ENCODE measurements at regions not wholly inside any gene's neighbourhood (a gene's known extent, or its start where the extent isn't known, plus 50 kb on each side); places are given as distances from the start of the nearest gene placed in this dataset.

- TF ChIP-seq EZH2phosphoT487 (IDR thresholded peaks at IDR 0.05) (no peak), EZH2 (IDR thresholded peaks at IDR 0.05) (no peak)
- TF ChIP-seq, protein P1, sequence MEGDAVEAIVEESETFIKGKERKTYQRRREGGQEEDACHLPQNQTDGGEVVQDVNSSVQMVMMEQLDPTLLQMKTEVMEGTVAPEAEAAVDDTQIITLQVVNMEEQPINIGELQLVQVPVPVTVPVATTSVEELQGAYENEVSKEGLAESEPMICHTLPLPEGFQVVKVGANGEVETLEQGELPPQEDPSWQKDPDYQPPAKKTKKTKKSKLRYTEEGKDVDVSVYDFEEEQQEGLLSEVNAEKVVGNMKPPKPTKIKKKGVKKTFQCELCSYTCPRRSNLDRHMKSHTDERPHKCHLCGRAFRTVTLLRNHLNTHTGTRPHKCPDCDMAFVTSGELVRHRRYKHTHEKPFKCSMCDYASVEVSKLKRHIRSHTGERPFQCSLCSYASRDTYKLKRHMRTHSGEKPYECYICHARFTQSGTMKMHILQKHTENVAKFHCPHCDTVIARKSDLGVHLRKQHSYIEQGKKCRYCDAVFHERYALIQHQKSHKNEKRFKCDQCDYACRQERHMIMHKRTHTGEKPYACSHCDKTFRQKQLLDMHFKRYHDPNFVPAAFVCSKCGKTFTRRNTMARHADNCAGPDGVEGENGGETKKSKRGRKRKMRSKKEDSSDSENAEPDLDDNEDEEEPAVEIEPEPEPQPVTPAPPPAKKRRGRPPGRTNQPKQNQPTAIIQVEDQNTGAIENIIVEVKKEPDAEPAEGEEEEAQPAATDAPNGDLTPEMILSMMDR (IDR thresholded peaks at IDR 0.05), result no peak
Observed at GRCh38 chr2:41495050-41495449, 552.8 kb upstream of the PKDCC start.

All from neural progenitor cell (in vitro differentiated cells).